ENCODE measurements at regions not wholly inside any gene's neighbourhood (a gene's known extent, or its start where the extent isn't known, plus 50 kb on each side); places are given as distances from the start of the nearest gene placed in this dataset.
"Not testable (repeated sequence)": the region's sequence is repeated elsewhere in the genome, so short reads cannot be mapped to it uniquely, and the experiment has no call there.

GRCh38 chr5:135262364-135262763 is 136.7 kb downstream of the MACROH2A1 start:
- Histone ChIP-seq H3K9me3 (no peaks in the 10 kb centered on the region), H3K4me1 (peaks cover 0 to 12% (median 0%) of the 10 kb centered on the region in 4 donors), H3K27ac (no peak overlapping the region), H3K4me3 (no peak overlapping the region), H3K36me3 (no peaks in the 10 kb centered on the region), H3K27me3 (no peaks in the 10 kb centered on the region)
- intact Hi-C loops (cut with DNase I) = no loop called here
- 95 to 96% methylated on average over 5 of the region's 5 CpGs for WGBS, 2 donors
- no peak for DNase-seq
- TF ChIP-seq CTCF (IDR thresholded peaks at IDR 0.05) (no peak), EP300 (IDR thresholded peaks at IDR 0.05) (no peak), POLR2A (IDR thresholded peaks at IDR 0.05) (no peak), POLR2AphosphoS5 (IDR thresholded peaks at IDR 0.05) (no peak)

GRCh38 chr5:135260108-135260507 is 138.9 kb downstream of the MACROH2A1 start:
- H3K4me3 ChIP-seq; H3K9me3 ChIP-seq; intact Hi-C loops (cut with DNase I); H3K27me3 ChIP-seq; H3K36me3 ChIP-seq; DNase-seq; H3K27ac ChIP-seq: not testable (repeated sequence)
- H3K4me1 ChIP-seq = peaks cover 0 to 12% (median 0%) of the 10 kb centered on the region in 4 donors

GRCh38 chr5:135255461-135256178 is 143.4 kb downstream of the MACROH2A1 start:
- no peak for DNase-seq
- H3K4me1 ChIP-seq = no peaks in the 10 kb centered on the region
- intact Hi-C loops (cut with DNase I) = no loop called here

GRCh38 chr5:135254183-135254582 is 144.8 kb downstream of the MACROH2A1 start:
- H3K4me1 ChIP-seq = no peaks in the 10 kb centered on the region
- 63 to 76% methylated on average over 4 of the region's 4 CpGs for WGBS, 2 donors
- H3K27ac ChIP-seq = no peak overlapping the region
- no peak overlapping the region for H3K4me3 ChIP-seq
- H3K36me3 ChIP-seq = no peaks in the 10 kb centered on the region
- no peaks in the 10 kb centered on the region for H3K27me3 ChIP-seq
- no peak for DNase-seq
- H3K9me3 ChIP-seq = no peaks in the 10 kb centered on the region
- intact Hi-C loops (cut with DNase I) = no loop called here
- no peak for TF ChIP-seq POLR2AphosphoS5 (IDR thresholded peaks at IDR 0.05)
- no peak for TF ChIP-seq EP300 (IDR thresholded peaks at IDR 0.05)
- TF ChIP-seq CTCF (IDR thresholded peaks at IDR 0.05) = no peak
- TF ChIP-seq POLR2A (IDR thresholded peaks at IDR 0.05) = no peak

More at GRCh38 chr5:135255461-135256178, 143.4 kb downstream of the MACROH2A1 start:
- H3K9me3 ChIP-seq = no peaks in the 10 kb centered on the region
- no peaks in the 10 kb centered on the region for H3K36me3 ChIP-seq
- WGBS, 2 donors = 89 to 91% methylated on average over 4 of the region's 4 CpGs
- H3K4me3 ChIP-seq = no peak overlapping the region
- TF ChIP-seq CTCF (IDR thresholded peaks at IDR 0.05) (no peak), POLR2A (IDR thresholded peaks at IDR 0.05) (no peak), EP300 (IDR thresholded peaks at IDR 0.05) (no peak), POLR2AphosphoS5 (IDR thresholded peaks at IDR 0.05) (no peak)
- H3K27me3 ChIP-seq = no peaks in the 10 kb centered on the region
- H3K27ac ChIP-seq = no peak overlapping the region

- H3K9me3 ChIP-seq = no peaks in the 10 kb centered on the region
- DNase-seq = no peak
- no peaks in the 10 kb centered on the region for H3K4me1 ChIP-seq
- 95 to 96% methylated on average over 8 of the region's 8 CpGs for WGBS, 2 donors
- intact Hi-C loops (cut with DNase I) = no loop called here
- H3K4me3 ChIP-seq = no peak overlapping the region
- no peak overlapping the region for H3K27ac ChIP-seq
- no peaks in the 10 kb centered on the region for H3K27me3 ChIP-seq
- no peak for TF ChIP-seq POLR2A (IDR thresholded peaks at IDR 0.05)
- no peak for TF ChIP-seq EP300 (IDR thresholded peaks at IDR 0.05)
- no peak for TF ChIP-seq CTCF (IDR thresholded peaks at IDR 0.05)
- TF ChIP-seq POLR2AphosphoS5 (IDR thresholded peaks at IDR 0.05) = no peak
- no peaks in the 10 kb centered on the region for H3K36me3 ChIP-seq
Observed at GRCh38 chr5:135253601-135254178, 145.3 kb downstream of the MACROH2A1 start.
